ENCODE measurements at regions not wholly inside any gene's neighbourhood (a gene's known extent, or its start where the extent isn't known, plus 50 kb on each side); places are given as distances from the start of the nearest gene placed in this dataset.

DNA sequence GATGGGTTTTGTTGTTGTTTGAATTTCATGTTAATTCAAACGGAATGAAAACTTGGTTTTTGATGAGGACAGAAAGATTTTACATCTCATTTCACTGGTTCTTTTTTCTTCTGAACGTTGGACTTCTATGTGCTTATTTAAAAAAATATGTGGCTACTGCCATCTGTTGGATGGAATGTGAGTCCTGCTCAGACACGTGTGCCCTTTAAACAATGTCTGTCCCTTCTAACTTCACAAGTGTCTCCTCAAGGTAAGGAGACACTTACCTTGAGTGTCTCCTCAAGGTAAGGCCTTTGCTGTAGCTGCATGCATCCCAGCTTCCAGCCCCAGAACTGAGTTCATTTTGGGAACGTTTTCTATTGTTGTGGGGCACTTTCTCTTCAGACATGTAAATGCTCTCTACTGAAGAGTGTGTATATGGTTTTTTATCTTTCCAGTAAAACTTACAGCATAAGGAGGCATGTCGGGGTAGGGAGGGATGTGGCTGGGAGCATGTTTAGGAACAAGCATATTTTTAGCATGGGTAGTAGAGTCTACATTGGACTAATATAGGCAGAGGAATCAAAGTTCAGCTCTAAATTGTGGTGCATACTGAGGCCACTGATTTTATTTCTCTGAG lies 63.1 kb upstream of the UBE3A start:
- DNase-seq, result no peak

GRCh38 chr15:25498835-25499234 lies 60.0 kb upstream of the UBE3A start:
- DNase-seq, result no peak

DNA sequence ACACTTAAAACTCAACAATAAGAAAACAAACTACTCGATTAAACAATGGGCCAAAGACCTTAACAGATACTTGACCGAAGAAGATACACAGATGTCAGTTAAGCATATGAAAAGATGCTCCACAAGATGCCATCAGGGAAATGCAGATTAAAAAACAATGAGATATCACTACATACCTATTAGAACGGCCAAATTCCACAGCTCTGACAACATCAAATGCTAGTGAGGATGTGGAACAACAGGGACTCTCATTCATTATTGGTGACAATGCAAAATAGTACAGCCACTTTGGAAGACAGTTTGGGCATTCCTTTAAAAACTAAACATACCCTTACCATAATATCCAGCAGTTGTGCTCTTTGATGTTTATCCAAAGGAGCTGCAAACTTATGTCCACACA lies 59.1 kb upstream of the UBE3A start:
- no peak for DNase-seq

- no peak for DNase-seq
Observed at GRCh38 chr15:25493823-25494526, 55.2 kb upstream of the UBE3A start.

GRCh38 chr15:25492315-25492714 lies 53.5 kb upstream of the UBE3A start:
- DNase-seq, result no peak

Data from hindlimb muscle (tissue), 1 donor.